ENCODE measurements at regions not wholly inside any gene's neighbourhood (a gene's known extent, or its start where the extent isn't known, plus 50 kb on each side); places are given as distances from the start of the nearest gene placed in this dataset.

DNA sequence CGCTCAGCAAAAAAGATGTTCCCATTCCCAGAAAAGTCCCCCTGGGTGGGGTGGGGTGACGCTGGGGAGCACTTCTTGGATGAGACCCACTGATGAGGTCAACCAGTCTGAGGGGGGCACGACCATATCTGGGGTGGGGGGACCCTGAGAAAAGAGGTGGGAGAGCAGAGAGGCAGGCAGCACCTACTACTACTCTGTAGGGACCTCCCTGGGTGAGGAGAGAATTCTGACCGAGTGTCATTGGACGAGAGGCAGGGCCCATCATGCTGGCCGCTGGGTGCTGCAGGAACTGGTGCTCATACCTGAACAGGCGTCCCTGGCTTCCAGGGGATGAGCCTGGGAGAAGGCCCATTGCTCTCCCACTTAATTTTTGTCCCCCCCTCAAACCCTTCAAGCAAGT, 158.8 kb downstream of the KLF13 start:
- dilution Hi-C loops (cut with MboI; ENCODE audit: extremely low pct_ligation_motif_present, low sequenced_read_pairs), result loop anchor here (25.0 kb wide), 1 partner anchor 273 kb away; no protein-coding TSS in a partner anchor
- ChIA-PET CTCF (no interaction called here), POLR2A (no interaction called here)
- no peak overlapping the region for H3K4me2 ChIP-seq (ENCODE audit: insufficient read depth, low read length)
- no peaks in the 10 kb centered on the region for H3K9me1 ChIP-seq (replicated peaks; ENCODE audit: control insufficient read depth, extremely low read depth, insufficient read depth, low read length)
- no peak overlapping the region for H3K9ac ChIP-seq (replicated peaks; ENCODE audit: extremely low read depth, insufficient read depth, low read length)
- no peak overlapping the region for H3K4me3 ChIP-seq (replicated peaks in 1 of 3; ENCODE audit: insufficient read depth in 1 of 3, low read depth in 1 of 3, low read length in 3 of 3)
- no peaks in the 10 kb centered on the region for H4K20me1 ChIP-seq (replicated peaks; ENCODE audit: control insufficient read depth, extremely low read depth, insufficient read depth, low read length)
- peaks cover 26 to 33% of the 10 kb centered on the region in 2 experiments for H3K27me3 ChIP-seq (ENCODE audit: control insufficient read depth in 2 of 2, insufficient read depth in 2 of 2, low read length in 2 of 2)
- no peak for TF ChIP-seq EZH2 (IDR thresholded peaks at IDR 0.05; ENCODE audit: borderline replicate concordance, low read depth, low read length, severe bottlenecking)
- TF ChIP-seq GATA2 (IDR thresholded peaks at IDR 0.05; ENCODE audit: insufficient read depth, insufficient read length, low read depth, low read length), result no peak
- TF ChIP-seq, protein P1, sequence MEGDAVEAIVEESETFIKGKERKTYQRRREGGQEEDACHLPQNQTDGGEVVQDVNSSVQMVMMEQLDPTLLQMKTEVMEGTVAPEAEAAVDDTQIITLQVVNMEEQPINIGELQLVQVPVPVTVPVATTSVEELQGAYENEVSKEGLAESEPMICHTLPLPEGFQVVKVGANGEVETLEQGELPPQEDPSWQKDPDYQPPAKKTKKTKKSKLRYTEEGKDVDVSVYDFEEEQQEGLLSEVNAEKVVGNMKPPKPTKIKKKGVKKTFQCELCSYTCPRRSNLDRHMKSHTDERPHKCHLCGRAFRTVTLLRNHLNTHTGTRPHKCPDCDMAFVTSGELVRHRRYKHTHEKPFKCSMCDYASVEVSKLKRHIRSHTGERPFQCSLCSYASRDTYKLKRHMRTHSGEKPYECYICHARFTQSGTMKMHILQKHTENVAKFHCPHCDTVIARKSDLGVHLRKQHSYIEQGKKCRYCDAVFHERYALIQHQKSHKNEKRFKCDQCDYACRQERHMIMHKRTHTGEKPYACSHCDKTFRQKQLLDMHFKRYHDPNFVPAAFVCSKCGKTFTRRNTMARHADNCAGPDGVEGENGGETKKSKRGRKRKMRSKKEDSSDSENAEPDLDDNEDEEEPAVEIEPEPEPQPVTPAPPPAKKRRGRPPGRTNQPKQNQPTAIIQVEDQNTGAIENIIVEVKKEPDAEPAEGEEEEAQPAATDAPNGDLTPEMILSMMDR (IDR thresholded peaks at IDR 0.05; ENCODE audit: extremely low read depth in 1 of 2, insufficient read depth in 1 of 2, low read depth in 1 of 2, low read length in 2 of 2), result no peak
- TF ChIP-seq, protein P2, sequence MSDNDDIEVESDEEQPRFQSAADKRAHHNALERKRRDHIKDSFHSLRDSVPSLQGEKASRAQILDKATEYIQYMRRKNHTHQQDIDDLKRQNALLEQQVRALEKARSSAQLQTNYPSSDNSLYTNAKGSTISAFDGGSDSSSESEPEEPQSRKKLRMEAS (IDR thresholded peaks at IDR 0.05; ENCODE audit: insufficient read depth, insufficient read length), result no peak
- no peak for TF ChIP-seq POLR2AphosphoS5 (IDR thresholded peaks at IDR 0.05; ENCODE audit: insufficient read depth, low read depth, low read length)
- TF ChIP-seq MYC (IDR thresholded peaks at IDR 0.05; ENCODE audit: low read depth, low read length), result no peak
- TF ChIP-seq FOS (IDR thresholded peaks at IDR 0.05; ENCODE audit: borderline replicate concordance, insufficient read depth, low read length), result no peak
- no peak for TF ChIP-seq POLR2A (IDR thresholded peaks at IDR 0.05; ENCODE audit: low read depth, low read length)
- TF ChIP-seq JUN (IDR thresholded peaks at IDR 0.05; ENCODE audit: borderline replicate concordance, insufficient read depth, insufficient read length, low read depth), result no peak
- H3K79me2 ChIP-seq (ENCODE audit: control insufficient read depth, insufficient read depth, low read length), result no peaks in the 10 kb centered on the region
- H3K27ac ChIP-seq (ENCODE audit: insufficient read depth, low read depth, low read length), result no peak overlapping the region
- peaks cover 5% of the 10 kb centered on the region for H3K4me1 ChIP-seq (ENCODE audit: control insufficient read depth, extremely low read depth, insufficient read depth, low read length)
- no peak overlapping the region for H2AFZ ChIP-seq (ENCODE audit: low read depth, low read length)
- H3K36me3 ChIP-seq (ENCODE audit: control insufficient read depth in 2 of 2, extremely low read depth in 1 of 2, insufficient read depth in 2 of 2, low read length in 2 of 2), result no peaks in the 10 kb centered on the region
- intact Hi-C loops (cut with micrococcal nuclease), result no loop called here
- no peak for FAIRE-seq
- no TSS peak for BruUV-seq (replicated peaks)
- H3K9me3 ChIP-seq (replicated peaks; ENCODE audit: control insufficient read depth, insufficient read depth, low read length), result no peaks in the 10 kb centered on the region
- DNase-seq (ENCODE audit: low read depth, low spot score), result no peak

Data from endothelial cell of umbilical vein (primary cell).